ENCODE measurements at regions not wholly inside any gene's neighbourhood (a gene's known extent, or its start where the extent isn't known, plus 50 kb on each side); places are given as distances from the start of the nearest gene placed in this dataset.

DNA sequence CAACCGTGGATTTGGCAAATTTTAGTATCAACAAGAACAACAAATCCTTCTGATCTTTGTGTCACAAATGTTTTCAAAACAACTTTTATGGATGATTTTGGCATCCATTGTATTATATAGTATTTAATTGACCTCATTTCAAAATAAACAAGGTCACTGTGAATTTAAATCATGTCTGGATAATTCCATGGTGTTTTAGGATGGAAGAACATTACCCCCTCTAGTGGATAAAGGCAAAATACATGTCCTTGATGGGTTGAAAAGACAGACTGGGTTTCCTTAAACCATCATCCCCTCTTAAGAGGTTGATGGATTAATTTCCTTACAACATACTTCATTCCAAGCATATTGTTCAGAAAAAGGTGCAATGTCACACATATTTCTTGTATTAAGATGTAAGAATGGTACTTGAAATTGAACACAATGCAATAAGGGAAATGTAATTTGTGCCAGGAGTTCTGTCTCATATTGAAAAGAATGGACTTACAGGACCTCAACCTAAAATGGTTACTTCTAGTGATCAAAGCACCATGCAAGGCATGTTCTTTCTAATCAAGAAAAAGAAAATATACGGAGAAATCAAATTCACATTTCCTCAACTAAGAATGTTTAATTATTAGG is 352.0 kb downstream of the BCAT1 start:
- DNase-seq (ENCODE audit: low read depth) (peak; percentile 58), FAIRE-seq (no peak)
- no peak overlapping the region for H3K4me3 ChIP-seq (ENCODE audit: low read depth, low read length)
- H3K36me3 ChIP-seq (ENCODE audit: control insufficient read depth, insufficient read depth, low read length) = no peaks in the 10 kb centered on the region
- H3K27me3 ChIP-seq (ENCODE audit: control insufficient read depth, insufficient read depth, low read length) = no peaks in the 10 kb centered on the region
- TF ChIP-seq, protein P1, sequence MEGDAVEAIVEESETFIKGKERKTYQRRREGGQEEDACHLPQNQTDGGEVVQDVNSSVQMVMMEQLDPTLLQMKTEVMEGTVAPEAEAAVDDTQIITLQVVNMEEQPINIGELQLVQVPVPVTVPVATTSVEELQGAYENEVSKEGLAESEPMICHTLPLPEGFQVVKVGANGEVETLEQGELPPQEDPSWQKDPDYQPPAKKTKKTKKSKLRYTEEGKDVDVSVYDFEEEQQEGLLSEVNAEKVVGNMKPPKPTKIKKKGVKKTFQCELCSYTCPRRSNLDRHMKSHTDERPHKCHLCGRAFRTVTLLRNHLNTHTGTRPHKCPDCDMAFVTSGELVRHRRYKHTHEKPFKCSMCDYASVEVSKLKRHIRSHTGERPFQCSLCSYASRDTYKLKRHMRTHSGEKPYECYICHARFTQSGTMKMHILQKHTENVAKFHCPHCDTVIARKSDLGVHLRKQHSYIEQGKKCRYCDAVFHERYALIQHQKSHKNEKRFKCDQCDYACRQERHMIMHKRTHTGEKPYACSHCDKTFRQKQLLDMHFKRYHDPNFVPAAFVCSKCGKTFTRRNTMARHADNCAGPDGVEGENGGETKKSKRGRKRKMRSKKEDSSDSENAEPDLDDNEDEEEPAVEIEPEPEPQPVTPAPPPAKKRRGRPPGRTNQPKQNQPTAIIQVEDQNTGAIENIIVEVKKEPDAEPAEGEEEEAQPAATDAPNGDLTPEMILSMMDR (IDR thresholded peaks at IDR 0.05; ENCODE audit: insufficient read depth, low read length, severe bottlenecking) = peak; percentile 55

DNA sequence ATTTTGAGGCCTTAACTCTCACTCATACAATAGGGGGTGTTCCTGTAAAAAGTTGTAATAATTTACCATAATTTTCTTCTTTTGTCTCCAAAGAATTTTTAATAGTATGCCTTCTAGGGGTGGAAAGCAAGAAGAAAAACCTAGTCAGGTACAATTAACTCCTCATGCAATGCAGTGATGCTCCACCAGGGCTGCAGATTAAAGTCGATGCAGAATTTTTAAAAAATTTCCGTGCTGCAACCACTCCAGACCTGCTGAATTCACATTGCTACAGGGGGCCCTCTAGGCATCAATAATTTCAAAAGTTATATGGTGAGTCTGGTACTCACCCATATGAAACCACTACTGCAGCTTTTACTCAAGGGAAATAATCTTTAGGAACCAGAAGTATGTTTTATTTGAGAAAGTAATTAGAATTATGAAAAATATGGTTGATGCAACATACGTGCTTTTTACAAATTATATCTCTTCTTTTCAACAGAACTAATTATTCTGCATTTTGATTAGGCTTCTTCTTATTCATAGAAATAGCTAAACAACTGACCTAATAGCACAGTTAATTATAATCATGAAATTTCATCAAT is 353.2 kb downstream of the BCAT1 start:
- H3K27me3 ChIP-seq (ENCODE audit: control insufficient read depth, insufficient read depth, low read length) = no peaks in the 10 kb centered on the region
- FAIRE-seq (no peak), DNase-seq (ENCODE audit: low read depth) (no peak)
- H3K36me3 ChIP-seq (ENCODE audit: control insufficient read depth, insufficient read depth, low read length) = no peaks in the 10 kb centered on the region
- no peak overlapping the region for H3K4me3 ChIP-seq (ENCODE audit: low read depth, low read length)
- TF ChIP-seq, protein P1 (IDR thresholded peaks at IDR 0.05; ENCODE audit: insufficient read depth, low read length, severe bottlenecking) = peak; percentile 3

DNA sequence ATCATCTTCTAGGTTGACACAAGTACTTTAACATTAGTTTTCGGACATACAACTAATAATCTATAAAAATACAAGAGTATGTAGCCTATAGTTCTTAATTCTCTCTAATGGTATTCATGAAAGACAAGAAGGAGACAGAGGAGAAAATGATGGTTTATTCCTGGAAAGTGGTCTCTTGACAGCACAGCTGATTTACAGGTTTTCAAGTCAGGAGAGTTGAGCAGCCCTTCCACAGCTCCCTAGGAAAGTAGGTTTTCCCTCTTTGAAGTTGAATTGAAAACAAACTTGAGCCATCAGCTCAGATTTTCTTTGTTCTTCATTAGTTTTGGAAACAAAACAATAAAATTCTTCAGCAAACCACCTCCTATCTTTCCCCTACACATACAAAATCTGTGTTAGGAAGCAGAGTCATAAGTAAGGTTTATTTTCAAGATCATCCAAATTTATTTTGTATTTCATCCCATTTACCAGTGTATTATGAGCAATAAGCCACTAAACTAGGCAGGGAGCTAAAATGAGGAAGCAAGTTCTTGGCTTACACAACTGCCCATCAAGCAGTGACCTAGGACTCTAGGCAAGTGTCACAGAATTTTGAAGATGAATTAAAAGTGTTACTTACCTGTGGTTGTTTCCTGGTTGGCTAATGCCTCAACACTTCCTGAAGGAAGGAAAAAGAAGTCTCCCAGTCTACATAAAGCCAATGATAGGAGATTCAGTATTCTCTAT is 357.0 kb downstream of the BCAT1 start:
- FAIRE-seq (no peak), DNase-seq (ENCODE audit: low read depth) (no peak)
- no peaks in the 10 kb centered on the region for H3K27me3 ChIP-seq (ENCODE audit: control insufficient read depth, insufficient read depth, low read length)
- TF ChIP-seq, protein P1 (IDR thresholded peaks at IDR 0.05; ENCODE audit: insufficient read depth, low read length, severe bottlenecking) = no peak
- no peak overlapping the region for H3K4me3 ChIP-seq (ENCODE audit: low read depth, low read length)
- H3K36me3 ChIP-seq (ENCODE audit: control insufficient read depth, insufficient read depth, low read length) = no peaks in the 10 kb centered on the region

DNA sequence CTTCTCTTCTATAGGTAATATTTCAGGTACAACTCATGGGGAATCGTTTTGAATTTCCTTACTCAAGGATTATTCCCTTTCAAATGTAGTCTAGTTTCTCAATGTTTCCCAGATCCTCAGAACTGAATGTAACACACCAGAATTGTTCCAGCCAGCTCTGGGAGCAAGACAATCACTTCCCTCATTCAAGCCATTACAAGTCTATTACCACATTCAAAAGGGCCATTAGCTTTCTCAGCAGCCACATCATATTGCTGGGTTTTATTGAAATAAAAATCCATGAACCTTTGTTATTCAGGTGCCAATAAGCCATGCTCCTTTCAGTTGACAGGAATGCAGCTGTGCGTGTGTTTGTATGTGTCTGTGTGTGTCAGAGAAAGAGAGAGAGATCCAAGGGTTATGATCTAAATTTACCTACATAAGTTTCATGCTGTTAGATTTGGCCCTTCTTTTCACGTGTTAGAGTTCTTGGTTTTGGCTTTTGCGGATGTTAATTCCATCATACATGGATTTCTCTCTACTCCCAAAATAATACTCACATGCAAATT is 357.7 kb downstream of the BCAT1 start:
- TF ChIP-seq, protein P1 (IDR thresholded peaks at IDR 0.05; ENCODE audit: insufficient read depth, low read length, severe bottlenecking) = no peak
- DNase-seq (ENCODE audit: low read depth) = no peak
- no peaks in the 10 kb centered on the region for H3K27me3 ChIP-seq (ENCODE audit: control insufficient read depth, insufficient read depth, low read length)
- H3K4me3 ChIP-seq (ENCODE audit: low read depth, low read length) = no peak overlapping the region
- H3K36me3 ChIP-seq (ENCODE audit: control insufficient read depth, insufficient read depth, low read length) = no peaks in the 10 kb centered on the region
- no peak for FAIRE-seq

DNA sequence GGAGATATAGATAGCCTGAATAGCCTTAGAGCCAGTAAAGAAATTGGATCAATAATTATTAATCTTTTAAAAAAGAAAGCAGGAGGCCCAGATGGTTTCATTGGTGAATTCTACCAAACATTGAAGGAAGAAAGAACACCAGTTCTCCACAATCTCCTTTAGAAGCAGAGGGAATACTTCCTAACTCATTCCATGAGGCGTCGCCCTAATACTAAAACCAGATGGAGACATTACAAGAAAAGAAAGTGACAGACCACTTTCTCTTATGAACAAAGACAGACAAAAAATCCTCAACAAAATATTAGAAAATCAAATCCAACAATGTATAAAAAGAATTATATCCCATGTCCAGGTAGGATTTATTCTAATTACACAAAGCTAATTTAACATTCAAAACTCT is 362.6 kb downstream of the BCAT1 start:
- TF ChIP-seq, protein P1 (IDR thresholded peaks at IDR 0.05; ENCODE audit: insufficient read depth, low read length, severe bottlenecking) = no peak

More for the DNA sequence above, 362.6 kb downstream of the BCAT1 start:
- Histone ChIP-seq H3K4me3 (ENCODE audit: low read depth, low read length) (no peak overlapping the region), H3K36me3 (ENCODE audit: control insufficient read depth, insufficient read depth, low read length) (no peaks in the 10 kb centered on the region), H3K27me3 (ENCODE audit: control insufficient read depth, insufficient read depth, low read length) (no peaks in the 10 kb centered on the region)
- DNase-seq (ENCODE audit: low read depth) = no peak
- no peak for FAIRE-seq

Data from bronchial epithelial cell (primary cell).